IMR-90 (cell line): ENCODE measurements at regions not wholly inside any gene's neighbourhood (a gene's known extent, or its start where the extent isn't known, plus 50 kb on each side); places are given as distances from the start of the nearest gene placed in this dataset.

Source experiments
- ATAC-seq: fragments of 200-7000 bp; cut with Tn5 transposase; 2 replicates; pipeline ENCODE4 v1.9.1; 2020; ENCODE audit warnings: low read depth, mild to moderate bottlenecking, moderate library complexity
- BruUV-seq: library from RNA; stranded (reverse); fragments of 400-500 nt; replicated peaks from 2 replicates; lab custom pipeline; 2021; lab: Mats Ljungman, UMichigan
- CTCF ChIA-PET: fragments of 300-600 bp; formaldehyde crosslinking; extraction: SDS; loops from one replicate; lab custom pipeline; 2021; ENCODE audit warnings: antibody characterized with exemption; lab: Yijun Ruan, JAX
- POLR2A ChIA-PET: fragments of 300-600 bp; sonication (Branson Sonifier 250); formaldehyde crosslinking; loops from one replicate; lab custom pipeline; 2022; ENCODE audit warnings: antibody characterized with exemption; ENCODE audit not compliant: unreplicated experiment; lab: Charles Lee
- DNase-seq: peaks from one replicate; pipeline ENCODE4 v3.0.0; 2013
- H2AFZ ChIP-seq: replicated peaks from 2 replicates; pipeline ENCODE3; 2013; ENCODE audit warnings: low read length, mild to moderate bottlenecking; ENCODE audit not compliant: poor library complexity
- H2AK5ac ChIP-seq: 2 replicates; pipeline ENCODE4 v1.6.1; 2013; ENCODE audit warnings: low read depth, low read length, inconsistent platforms
- H2AK9ac ChIP-seq: replicated peaks from 2 replicates; pipeline ENCODE3; 2013; ENCODE audit warnings: mild to moderate bottlenecking, low read depth, low read length, moderate library complexity; ENCODE audit not compliant: poor library complexity
- H2BK120ac ChIP-seq: 2 replicates; pipeline ENCODE4 v1.6.1; 2013; ENCODE audit warnings: low read depth, low read length, inconsistent platforms
- H2BK15ac ChIP-seq: 3 replicates; pipeline ENCODE4 v1.6.1; 2013; ENCODE audit warnings: low read depth, low read length, inconsistent platforms
- H2BK20ac ChIP-seq: 2 replicates; pipeline ENCODE4 v1.6.1; 2013; ENCODE audit warnings: low read depth, mild to moderate bottlenecking, inconsistent platforms, low read length, moderate library complexity
- H2BK5ac ChIP-seq: 2 replicates; pipeline ENCODE4 v1.6.1; 2013; ENCODE audit warnings: mild to moderate bottlenecking, low read depth, low read length, inconsistent platforms; ENCODE audit not compliant: poor library complexity, severe bottlenecking
- H3K14ac ChIP-seq: replicated peaks from 2 replicates; pipeline ENCODE4 v1.6.1; 2013; ENCODE audit warnings: low read depth, low read length, inconsistent platforms
- H3K18ac ChIP-seq: 2 replicates; pipeline ENCODE4 v1.6.1; 2013; ENCODE audit warnings: low read depth, low read length, control low read depth
- H3K23ac ChIP-seq: 2 replicates; pipeline ENCODE4 v1.6.1; 2013; ENCODE audit warnings: low read depth, low read length, inconsistent platforms
- H3K27ac ChIP-seq: 2 replicates; pipeline ENCODE4 v1.5.1; 2013; ENCODE audit warnings: mild to moderate bottlenecking, control low read depth, low read length; ENCODE audit not compliant: insufficient read depth
- H3K27me3 ChIP-seq: 2 replicates; pipeline ENCODE4 v1.6.1; 2013; ENCODE audit warnings: low read length; ENCODE audit not compliant: control insufficient read depth, insufficient read depth
- H3K36me3 ChIP-seq: 2 replicates; pipeline ENCODE4 v1.6.1; 2013; ENCODE audit warnings: low read length, mixed read lengths; ENCODE audit not compliant: control insufficient read depth, insufficient read depth
- H3K4ac ChIP-seq: 2 replicates; pipeline ENCODE4 v1.6.1; 2013; ENCODE audit warnings: low read depth, low read length, inconsistent platforms
- H3K4me1 ChIP-seq: 2 replicates; pipeline ENCODE4 v1.6.1; 2013; ENCODE audit warnings: low read length, mixed read lengths; ENCODE audit not compliant: control insufficient read depth, insufficient read depth
- H3K4me2 ChIP-seq: 2 replicates; pipeline ENCODE4 v1.6.1; 2013; ENCODE audit warnings: low read depth, mild to moderate bottlenecking, control low read depth, low read length, moderate library complexity
- H3K4me3 ChIP-seq: 2 replicates; pipeline ENCODE4 v1.5.1; 2013; ENCODE audit warnings: low read depth, mild to moderate bottlenecking, control low read depth, low read length, moderate library complexity; ENCODE audit not compliant: insufficient read depth
- H3K56ac ChIP-seq: 2 replicates; pipeline ENCODE4 v1.6.1; 2013; ENCODE audit warnings: low read length, inconsistent platforms; ENCODE audit not compliant: insufficient read depth; ENCODE audit errors: extremely low read depth
- H3K79me1 ChIP-seq, 2 experiments: 2 replicates each; pipeline ENCODE4 v1.6.1; 2013; ENCODE audit warnings: low read length in 2 of 2, inconsistent platforms in 1 of 2, low read depth in 1 of 2
- H3K9ac ChIP-seq: 2 replicates; pipeline ENCODE4 v1.6.1; 2013; ENCODE audit warnings: low read depth, low read length, control low read depth
- H3K9me1 ChIP-seq: 2 replicates; pipeline ENCODE4 v1.6.1; 2013; ENCODE audit warnings: low read length, inconsistent platforms; ENCODE audit not compliant: insufficient read depth
- H3K9me3 ChIP-seq: 2 replicates; pipeline ENCODE4 v1.6.1; 2013; ENCODE audit warnings: low read length; ENCODE audit not compliant: control insufficient read depth, insufficient read depth
- H4K20me1 ChIP-seq: 2 replicates; pipeline ENCODE4 v1.6.1; 2013; ENCODE audit warnings: low read length, inconsistent platforms; ENCODE audit not compliant: insufficient read depth
- H4K5ac ChIP-seq: 2 replicates; pipeline ENCODE4 v1.6.1; 2013; ENCODE audit warnings: mild to moderate bottlenecking, low read depth, low read length, control low read depth
- H4K8ac ChIP-seq, 2 experiments: 2 replicates each; pipeline ENCODE4 v1.6.1; 2013; ENCODE audit warnings: low read depth in 2 of 2, low read length in 2 of 2, control low read depth in 1 of 2, inconsistent platforms in 1 of 2
- H4K91ac ChIP-seq: 2 replicates; pipeline ENCODE4 v1.6.1; 2013; ENCODE audit warnings: low read depth, low read length, inconsistent platforms; ENCODE audit not compliant: insufficient read depth
- FOS ChIP-seq: fragments of 150-350 bp; IDR thresholded peaks from 2 replicates; pipeline ENCODE4 v1.6.1; 2016; ENCODE audit warnings: low read depth, low read length
- MAFK ChIP-seq: IDR thresholded peaks from 2 replicates; pipeline ENCODE4 v1.6.1; 2012; ENCODE audit warnings: low read depth, low read length, improper control_type of control experiment
- MAZ ChIP-seq: IDR thresholded peaks from 2 replicates; pipeline ENCODE4 v1.6.1; 2012; ENCODE audit warnings: low read depth, mild to moderate bottlenecking, low read length, improper control_type of control experiment, moderate library complexity, borderline replicate concordance
- RAD21 ChIP-seq: IDR thresholded peaks from 2 replicates; pipeline ENCODE4 v1.6.1; 2012; ENCODE audit warnings: low read length, improper control_type of control experiment
- SMC3 ChIP-seq: fragments of 150-350 bp; IDR thresholded peaks from 2 replicates; pipeline ENCODE4 v1.6.1; 2016; ENCODE audit warnings: low read depth, mild to moderate bottlenecking, antibody characterized with exemption, low read length, moderate library complexity
- WGBS, 2 experiments: methylation state at CpG; one replicate each; pipeline versions ENCODE4 v1.1.5 to v1.1.7; 2013; ENCODE audit warnings: missing lambda C conversion rate in 2 of 2; ENCODE audit not compliant: insufficient read length in 1 of 2; ENCODE audit errors: extremely low coverage in 2 of 2; 5-methylcytosine and 5-hydroxymethylcytosine counted together
- dilution Hi-C: fragments of 300-500 bp; cut with HindIII; formaldehyde crosslinking; loops from one replicate; pipeline ENCODE4 v1.14.3; 2018; ENCODE audit warnings: low sequenced_read_pairs; ENCODE audit not compliant: unreplicated experiment
- in situ Hi-C: fragments of 300-500 bp; cut with MboI; formaldehyde crosslinking; loops from 3 replicates; pipeline ENCODE4 v1.14.3; 2019; ENCODE audit warnings: low sequenced_read_pairs, inconsistent platforms, mixed read lengths
- intact Hi-C: fragments of 100-400 bp; cut with micrococcal nuclease; formaldehyde crosslinking; loops from 2 replicates; pipeline ENCODE4 v1.10.0; 2022
- TF ChIP-seq, protein P1 (sequence below): fragments of 150-350 bp; IDR thresholded peaks from 2 replicates; pipeline ENCODE4 v1.6.1; 2016; ENCODE audit warnings: low read depth, mild to moderate bottlenecking, low read length, moderate library complexity, borderline replicate concordance
- TF ChIP-seq, protein P2 (sequence below): fragments of 150-350 bp; IDR thresholded peaks from 2 replicates; pipeline ENCODE4 v1.6.1; 2017; ENCODE audit warnings: mild to moderate bottlenecking, antibody characterized with exemption, low read length, low read depth
- TF ChIP-seq, protein P3 (sequence below): conservative IDR thresholded peaks from 2 replicates; pipeline ENCODE4 v1.5.1; 2012; ENCODE audit warnings: mild to moderate bottlenecking, low read depth, low read length, improper control_type of control experiment

DNA sequence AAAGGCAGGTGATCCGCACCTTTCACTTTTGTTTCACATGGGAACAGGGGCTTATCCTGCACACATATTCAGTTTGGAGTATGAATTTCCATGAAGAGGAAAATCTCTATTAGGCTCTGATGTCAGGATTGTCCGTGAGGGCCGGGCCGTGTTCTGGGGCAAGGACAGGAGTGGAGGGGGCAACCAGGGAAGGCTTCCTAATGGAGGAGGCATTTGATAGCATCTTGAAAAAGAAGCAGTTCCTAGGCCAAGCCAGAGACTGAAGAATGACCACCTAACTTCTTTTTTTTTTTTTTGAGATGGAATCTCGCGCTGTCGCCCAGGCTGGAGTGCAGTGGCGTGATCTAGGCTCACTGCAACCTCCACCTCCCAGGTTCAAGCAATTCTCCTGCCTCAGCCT is 174.2 kb downstream of the SEC14L1 start:
- no peak overlapping the region for H3K9ac ChIP-seq
- H2AK5ac ChIP-seq: 0 out of 2 replicates have a peak overlapping the region, but pooled peaks have one; percentile 66
- H3K9me3 ChIP-seq: no peaks in the 10 kb centered on the region
- dilution Hi-C loops (no loop called here), in situ Hi-C loops (no loop called here), intact Hi-C loops (no loop called here)
- no peaks in the 10 kb centered on the region for H3K27me3 ChIP-seq
- no peak overlapping the region for H2BK15ac ChIP-seq
- H2BK120ac ChIP-seq: peak overlapping the region; percentile 29; the same call in 1 of the 2 replicates
- no peak overlapping the region for H4K5ac ChIP-seq
- H4K20me1 ChIP-seq: no peaks in the 10 kb centered on the region
- H3K79me1 ChIP-seq: peaks cover 22 to 74% of the 10 kb centered on the region in 2 experiments
- peaks cover 21% of the 10 kb centered on the region for H3K9me1 ChIP-seq
- no peak overlapping the region for H3K27ac ChIP-seq
- H2AK9ac ChIP-seq: no peak overlapping the region
- H3K14ac ChIP-seq: no peak overlapping the region
- H3K4me1 ChIP-seq: peaks cover 36% of the 10 kb centered on the region
- H3K36me3 ChIP-seq: no peaks in the 10 kb centered on the region
- TF ChIP-seq FOS: no peak
- no peak for TF ChIP-seq MAFK
- TF ChIP-seq, protein P1, sequence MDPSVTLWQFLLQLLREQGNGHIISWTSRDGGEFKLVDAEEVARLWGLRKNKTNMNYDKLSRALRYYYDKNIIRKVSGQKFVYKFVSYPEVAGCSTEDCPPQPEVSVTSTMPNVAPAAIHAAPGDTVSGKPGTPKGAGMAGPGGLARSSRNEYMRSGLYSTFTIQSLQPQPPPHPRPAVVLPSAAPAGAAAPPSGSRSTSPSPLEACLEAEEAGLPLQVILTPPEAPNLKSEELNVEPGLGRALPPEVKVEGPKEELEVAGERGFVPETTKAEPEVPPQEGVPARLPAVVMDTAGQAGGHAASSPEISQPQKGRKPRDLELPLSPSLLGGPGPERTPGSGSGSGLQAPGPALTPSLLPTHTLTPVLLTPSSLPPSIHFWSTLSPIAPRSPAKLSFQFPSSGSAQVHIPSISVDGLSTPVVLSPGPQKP: no peak
- no peak for TF ChIP-seq MAZ
- TF ChIP-seq, protein P2, sequence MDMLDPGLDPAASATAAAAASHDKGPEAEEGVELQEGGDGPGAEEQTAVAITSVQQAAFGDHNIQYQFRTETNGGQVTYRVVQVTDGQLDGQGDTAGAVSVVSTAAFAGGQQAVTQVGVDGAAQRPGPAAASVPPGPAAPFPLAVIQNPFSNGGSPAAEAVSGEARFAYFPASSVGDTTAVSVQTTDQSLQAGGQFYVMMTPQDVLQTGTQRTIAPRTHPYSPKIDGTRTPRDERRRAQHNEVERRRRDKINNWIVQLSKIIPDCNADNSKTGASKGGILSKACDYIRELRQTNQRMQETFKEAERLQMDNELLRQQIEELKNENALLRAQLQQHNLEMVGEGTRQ: no peak
- TF ChIP-seq SMC3: no peak
- TF ChIP-seq RAD21: no peak
- TF ChIP-seq, protein P3, sequence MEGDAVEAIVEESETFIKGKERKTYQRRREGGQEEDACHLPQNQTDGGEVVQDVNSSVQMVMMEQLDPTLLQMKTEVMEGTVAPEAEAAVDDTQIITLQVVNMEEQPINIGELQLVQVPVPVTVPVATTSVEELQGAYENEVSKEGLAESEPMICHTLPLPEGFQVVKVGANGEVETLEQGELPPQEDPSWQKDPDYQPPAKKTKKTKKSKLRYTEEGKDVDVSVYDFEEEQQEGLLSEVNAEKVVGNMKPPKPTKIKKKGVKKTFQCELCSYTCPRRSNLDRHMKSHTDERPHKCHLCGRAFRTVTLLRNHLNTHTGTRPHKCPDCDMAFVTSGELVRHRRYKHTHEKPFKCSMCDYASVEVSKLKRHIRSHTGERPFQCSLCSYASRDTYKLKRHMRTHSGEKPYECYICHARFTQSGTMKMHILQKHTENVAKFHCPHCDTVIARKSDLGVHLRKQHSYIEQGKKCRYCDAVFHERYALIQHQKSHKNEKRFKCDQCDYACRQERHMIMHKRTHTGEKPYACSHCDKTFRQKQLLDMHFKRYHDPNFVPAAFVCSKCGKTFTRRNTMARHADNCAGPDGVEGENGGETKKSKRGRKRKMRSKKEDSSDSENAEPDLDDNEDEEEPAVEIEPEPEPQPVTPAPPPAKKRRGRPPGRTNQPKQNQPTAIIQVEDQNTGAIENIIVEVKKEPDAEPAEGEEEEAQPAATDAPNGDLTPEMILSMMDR: no peak
- no peak overlapping the region for H3K4me3 ChIP-seq
- no peak for ATAC-seq
- no peak for DNase-seq
- no peak overlapping the region for H2AFZ ChIP-seq
- H2BK20ac ChIP-seq: no peak overlapping the region
- no peak overlapping the region for H2BK5ac ChIP-seq
- no peak overlapping the region for H3K56ac ChIP-seq
- no peak overlapping the region for H4K8ac ChIP-seq
- 0 out of 2 replicates have a peak overlapping the region, but pooled peaks have one; percentile 2 for H4K91ac ChIP-seq
- no CpG with 5 or more reads among the region's 8 CpGs for WGBS, 2 experiments
- no peak overlapping the region for H3K23ac ChIP-seq
- no TSS peak for BruUV-seq
- no peak overlapping the region for H3K18ac ChIP-seq
- H3K4me2 ChIP-seq: no peak overlapping the region
- ChIA-PET CTCF (no interaction called here), POLR2A (no interaction called here)
- H3K4ac ChIP-seq: peak overlapping the region; percentile 39; the same call in 1 of the 2 replicates
